Esophagus muscularis mucosa (tissue), 4 donors: ENCODE measurements at regions not wholly inside any gene's neighbourhood (a gene's known extent, or its start where the extent isn't known, plus 50 kb on each side); places are given as distances from the start of the nearest gene placed in this dataset.
A peak's percentile ranks its signal among the peaks of the same experiment; 100 is the strongest.

Experiments used
- DNase-seq: peaks from one replicate; pipeline ENCODE4 v3.0.0-alpha.2; 2017; ENCODE audit errors: extremely low spot score
- H3K27ac ChIP-seq, 4 donors: fragments of 200-600 bp; sonication (generic); replicated peaks in 1 of 4; 1 replicate in 3 of 4; 2 replicates in 1 of 4; pipeline ENCODE4 v1.5.1; 2016 to 2019; ENCODE audit warnings: mild to moderate bottlenecking in 1 of 4
- H3K27me3 ChIP-seq, 4 donors: fragments of 200-600 bp; sonication (generic); one replicate each; pipeline versions ENCODE4 v1.5.1 to v1.6.0; 2016 to 2019
- H3K36me3 ChIP-seq, 4 donors: fragments of 200-600 bp; sonication (generic); one replicate each; pipeline ENCODE4 v1.5.1; 2016 to 2019
- H3K4me1 ChIP-seq, 4 donors: fragments of 200-600 bp; sonication (generic); one replicate each; pipeline ENCODE4 v1.5.1; 2016 to 2019
- H3K4me3 ChIP-seq, 4 donors: fragments of 200-600 bp; sonication (generic); 1 replicate in 2 of 4; 2 replicates in 2 of 4; pipeline ENCODE4 v1.5.1; 2016 to 2019; ENCODE audit warnings: mild to moderate bottlenecking in 4 of 4, moderate library complexity in 1 of 4
- H3K9me3 ChIP-seq, 4 donors: fragments of 200-600 bp; sonication (generic); 1 replicate in 3 of 4; 2 replicates in 1 of 4; pipeline ENCODE4 v1.5.1; 2016 to 2019
- CTCF ChIP-seq, 3 experiments: fragments of 200-600 bp in 2 of 3; fragments of 450-650 bp in 1 of 3; sonication (generic) in 2 of 3; IDR thresholded peaks; one replicate each; pipeline ENCODE4 v1.5.1; 2017 to 2019; ENCODE audit warnings: antibody characterized with exemption in 3 of 3, mild to moderate bottlenecking in 2 of 3, moderate library complexity in 1 of 3
- EP300 ChIP-seq: sonication (generic); formaldehyde crosslinking; IDR thresholded peaks from one replicate; pipeline ENCODE4 v1.6.1; 2017; ENCODE audit warnings: antibody characterized with exemption
- POLR2A ChIP-seq: fragments of 450-650 bp; IDR thresholded peaks from one replicate; pipeline ENCODE4 v1.6.1; 2017; ENCODE audit warnings: antibody characterized with exemption, moderate library complexity, mild to moderate bottlenecking, low read depth
- POLR2AphosphoS5 ChIP-seq, 2 donors: sonication (generic); formaldehyde crosslinking; IDR thresholded peaks; one replicate each; pipeline ENCODE4 v1.6.1; 2017; ENCODE audit warnings: antibody characterized with exemption in 2 of 2
- WGBS: methylation state at CpG from one replicate; pipeline ENCODE4 v1.1.5; 2018; 5-methylcytosine and 5-hydroxymethylcytosine counted together
- intact Hi-C: fragments of 100-400 bp; cut with DNase I; formaldehyde crosslinking; loops from one replicate; pipeline ENCODE4 v1.15.1; 2023

- DNase-seq = no peak
- no peak for TF ChIP-seq CTCF (IDR thresholded peaks at IDR 0.05)
- TF ChIP-seq EP300 = no peak
- no peak for TF ChIP-seq POLR2A
- no peak for TF ChIP-seq POLR2AphosphoS5 (IDR thresholded peaks at IDR 0.05)
- Histone ChIP-seq H3K9me3 (no peaks in the 10 kb centered on the region), H3K27me3 (no peaks in the 10 kb centered on the region), H3K4me3 (no peak overlapping the region), H3K4me1 (peaks cover 0 to 5% (median under 1%) of the 10 kb centered on the region in 4 donors), H3K36me3 (no peaks in the 10 kb centered on the region), H3K27ac (no peak overlapping the region)
- intact Hi-C loops = no loop called here
- 100% methylated on average over 1 of the region's 1 CpG for WGBS
These were observed 70.2 kb upstream of the ELL2 start for GRCh38 chr5:96031811-96032261.

GRCh38 chr5:96031180-96031579, 69.5 kb upstream of the ELL2 start:
- TF ChIP-seq EP300 (no peak), CTCF (IDR thresholded peaks at IDR 0.05) (no peak), POLR2A (no peak), POLR2AphosphoS5 (IDR thresholded peaks at IDR 0.05) (no peak)
- peaks cover 0 to 8% (median 4%) of the 10 kb centered on the region in 4 donors for H3K4me1 ChIP-seq
- no peaks in the 10 kb centered on the region for H3K27me3 ChIP-seq
- H3K4me3 ChIP-seq = no peak overlapping the region
- no peaks in the 10 kb centered on the region for H3K9me3 ChIP-seq
- WGBS = 93% methylated on average over 2 of the region's 2 CpGs
- intact Hi-C loops = no loop called here
- no peak for DNase-seq
- H3K27ac ChIP-seq = no peak overlapping the region
- H3K36me3 ChIP-seq = no peaks in the 10 kb centered on the region

GRCh38 chr5:96026406-96027041, 64.9 kb upstream of the ELL2 start:
- no peaks in the 10 kb centered on the region for H3K36me3 ChIP-seq
- no peak overlapping the region for H3K4me3 ChIP-seq
- intact Hi-C loops = no loop called here
- TF ChIP-seq POLR2AphosphoS5 (IDR thresholded peaks at IDR 0.05) = no peak
- no peak for TF ChIP-seq CTCF (IDR thresholded peaks at IDR 0.05)
- TF ChIP-seq EP300 = no peak
- TF ChIP-seq POLR2A = no peak
- no peaks in the 10 kb centered on the region for H3K9me3 ChIP-seq
- no peak for DNase-seq
- H3K27me3 ChIP-seq = no peaks in the 10 kb centered on the region
- no peak overlapping the region for H3K27ac ChIP-seq
- WGBS = 65% methylated on average over 2 of the region's 2 CpGs
- peaks cover 0 to 31% (median 20%) of the 10 kb centered on the region in 4 donors for H3K4me1 ChIP-seq

DNA sequence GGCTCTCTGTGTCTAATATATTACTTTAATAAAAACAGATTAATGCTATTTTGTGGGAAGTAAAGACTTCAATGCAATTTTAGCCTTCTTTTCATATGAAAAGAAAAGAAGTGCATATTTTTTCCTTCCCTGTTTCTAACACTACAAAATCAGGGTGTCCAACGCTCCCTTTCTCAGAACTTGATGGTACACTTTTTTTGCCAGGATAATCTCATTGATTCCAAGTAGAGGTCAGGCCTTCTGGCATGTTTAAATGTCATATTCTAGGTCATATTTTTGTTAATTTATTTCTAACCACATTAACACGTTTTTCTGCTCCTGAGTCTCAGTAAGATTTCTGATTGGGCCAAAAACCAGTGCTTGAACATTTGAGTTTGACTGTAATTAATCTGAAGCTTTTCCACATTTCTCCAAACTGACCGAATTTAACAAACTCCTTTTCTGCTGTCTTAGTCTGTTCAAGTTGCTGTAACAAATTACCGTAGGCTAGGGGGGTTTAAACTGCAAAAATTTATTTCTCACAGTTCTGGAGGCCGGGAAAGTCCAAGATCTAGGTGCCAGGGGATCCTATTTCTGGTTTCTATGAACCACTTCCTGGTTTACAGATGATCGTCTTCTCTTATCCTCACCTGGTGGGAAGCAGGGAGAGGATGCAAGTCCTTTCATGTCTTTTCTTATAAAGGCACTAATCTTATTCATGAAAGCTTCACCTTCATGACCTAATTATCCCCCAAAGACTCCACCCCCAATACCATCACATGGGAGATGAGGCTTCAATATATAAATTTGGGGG, 63.2 kb upstream of the ELL2 start:
- Histone ChIP-seq H3K27me3 (no peaks in the 10 kb centered on the region), H3K36me3 (no peaks in the 10 kb centered on the region), H3K4me1 (peaks cover 0 to 31% (median 20%) of the 10 kb centered on the region in 4 donors), H3K9me3 (no peaks in the 10 kb centered on the region), H3K4me3 (no peak overlapping the region), H3K27ac (peak overlapping the region in 3 of 4 donors; percentile 4 to 15 (median 11))
- intact Hi-C loops = no loop called here
- 73% methylated on average over 6 of the region's 6 CpGs for WGBS
- TF ChIP-seq POLR2A (no peak), POLR2AphosphoS5 (IDR thresholded peaks at IDR 0.05) (no peak), CTCF (IDR thresholded peaks at IDR 0.05) (no peak), EP300 (no peak)
- DNase-seq = no peak
